Ovary (tissue), 7 donors: ENCODE measurements at regions not wholly inside any gene's neighbourhood (a gene's known extent, or its start where the extent isn't known, plus 50 kb on each side); places are given as distances from the start of the nearest gene placed in this dataset.

Experiments used
- DNase-seq, 5 donors: peaks; one replicate each; pipeline ENCODE4 v3.0.0-alpha.2; 2019 to 2020
- H3K27ac ChIP-seq, 2 donors: fragments of 200-600 bp; one replicate each; pipeline versions ENCODE4 v1.5.1 to v1.8.0; 2019 to 2022
- H3K27me3 ChIP-seq: fragments of 200-600 bp; one replicate; pipeline ENCODE4 v1.8.0; 2022
- H3K36me3 ChIP-seq: fragments of 200-600 bp; sonication (generic); one replicate; pipeline ENCODE4 v1.5.1; 2019
- H3K4me1 ChIP-seq: one replicate; pipeline ENCODE4 v1.8.1; 2013; ENCODE audit warnings: mild to moderate bottlenecking, moderate library complexity; ENCODE audit not compliant: insufficient read depth
- H3K4me3 ChIP-seq: fragments of 200-600 bp; sonication (generic); one replicate; pipeline ENCODE4 v1.5.1; 2017
- H3K9me3 ChIP-seq, 2 donors: fragments of 200-600 bp in 1 of 2; sonication (generic) in 1 of 2; one replicate each; pipeline versions ENCODE4 v1.5.1 to v1.8.1; 2013 to 2019; ENCODE audit warnings: mild to moderate bottlenecking in 1 of 2, moderate library complexity in 1 of 2
- CTCF ChIP-seq, 3 donors: fragments of 450-650 bp in 2 of 3; fragments of 200-600 bp in 1 of 3; IDR thresholded peaks; one replicate each; pipeline versions ENCODE4 v1.5.1 to v1.8.0; 2016 to 2022; ENCODE audit warnings: antibody characterized with exemption in 3 of 3, mild to moderate bottlenecking in 1 of 3
- EP300 ChIP-seq: sonication (generic); formaldehyde crosslinking; IDR thresholded peaks from one replicate; pipeline ENCODE4 v1.6.1; 2017; ENCODE audit warnings: antibody characterized with exemption
- POLR2A ChIP-seq: fragments of 450-650 bp; IDR thresholded peaks from one replicate; pipeline ENCODE4 v1.6.1; 2017; ENCODE audit warnings: antibody characterized with exemption, mild to moderate bottlenecking, moderate library complexity
- WGBS, 3 donors: extraction: QIAGEN DNeasy Blood & Tissue Kit in 1 of 3; methylation state at CpG; one replicate each; pipeline versions ENCODE4 v1.1.5 to v1.1.7; 2013 to 2017; 5-methylcytosine and 5-hydroxymethylcytosine counted together
- intact Hi-C, 4 donors: fragments of 100-400 bp; cut with DNase I; formaldehyde crosslinking; loops; one replicate each; pipeline versions ENCODE4 v1.11.0 to v1.15.1; 2022 to 2023
- donor health status: DM: no; HTN: no; CAD: no; lungs with moderate emphysema.
- donor health status: DM: no; HTN: no; CAD: no.
- donor health status: Bipolar disorder and iron deficiency.
- donor health status: DM: no; HTN: no; CAD: no.
- donor health status: DM: yes; HTN: yes; CAD: no.

DNA sequence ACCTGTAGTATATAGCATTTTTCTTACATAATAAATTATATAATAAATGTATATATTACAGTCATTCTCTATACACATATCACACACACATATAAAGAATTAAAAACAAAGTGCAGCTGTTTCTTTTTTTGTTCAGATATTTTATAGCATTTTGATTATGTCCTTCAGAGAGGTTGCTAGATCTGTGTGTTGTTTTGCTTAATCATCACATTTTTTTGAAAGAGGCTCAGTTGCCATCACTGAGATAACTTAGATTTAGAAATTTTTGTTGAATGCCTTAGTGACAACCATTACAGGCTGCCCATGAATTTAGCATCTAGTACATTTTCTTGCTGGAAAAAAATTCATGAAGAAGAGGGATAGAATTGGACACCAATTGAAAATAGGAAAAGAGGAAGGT, 545.2 kb upstream of the PCDH9 start:
- Histone ChIP-seq H3K4me1 (no peaks in the 10 kb centered on the region), H3K9me3 (no peaks in the 10 kb centered on the region), H3K27ac (no peak overlapping the region), H3K36me3 (no peaks in the 10 kb centered on the region), H3K27me3 (no peaks in the 10 kb centered on the region), H3K4me3 (no peak overlapping the region)
- no peak for TF ChIP-seq POLR2A
- no peak for TF ChIP-seq CTCF (IDR thresholded peaks at IDR 0.05)
- TF ChIP-seq EP300, result no peak
- intact Hi-C loops, result no loop called here
- no peak for DNase-seq

DNA sequence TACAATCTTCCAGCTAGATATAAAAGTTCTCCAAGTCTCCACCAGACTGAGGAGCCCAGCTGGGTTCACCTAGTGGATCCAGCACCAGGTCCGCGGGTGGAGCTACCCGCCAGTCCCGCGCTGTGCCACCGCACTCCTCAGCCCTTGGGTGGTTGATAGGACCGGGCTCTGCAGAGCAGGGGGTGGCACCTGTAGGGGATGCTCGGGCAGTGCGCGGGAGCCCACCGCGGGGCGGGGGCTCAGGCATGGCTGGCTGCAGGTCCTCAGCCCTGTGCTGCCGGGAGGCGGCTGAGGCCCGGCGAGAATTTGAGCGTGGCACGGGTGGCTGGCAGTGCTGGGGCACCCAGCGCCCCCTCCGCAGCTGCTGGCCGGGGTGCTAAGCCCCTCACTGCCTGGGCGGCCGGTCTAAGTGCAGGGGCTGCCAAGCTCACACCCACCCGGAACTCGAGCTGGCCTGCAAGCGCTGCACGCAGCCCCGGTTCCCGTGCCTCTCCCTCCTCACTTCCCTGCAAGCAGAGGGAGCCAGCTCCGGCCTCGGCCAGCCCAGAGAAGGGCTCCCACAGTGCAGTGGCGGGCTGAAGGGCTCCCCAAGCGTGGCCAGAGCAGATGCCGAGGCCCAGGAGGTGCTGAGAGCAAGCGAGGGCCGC, 542.8 kb upstream of the PCDH9 start:
- TF ChIP-seq EP300 (no peak), CTCF (IDR thresholded peaks at IDR 0.05) (no peak), POLR2A (no peak)
- WGBS, 3 donors, result 94 to 96% (median 95%) methylated on average over 26 to 37 of the region's 37 CpGs
- Histone ChIP-seq H3K4me3 (no peak overlapping the region), H3K27ac (no peak overlapping the region), H3K9me3 (no peaks in the 10 kb centered on the region), H3K4me1 (no peaks in the 10 kb centered on the region), H3K27me3 (no peaks in the 10 kb centered on the region), H3K36me3 (no peaks in the 10 kb centered on the region)
- no peak for DNase-seq
- intact Hi-C loops, result no loop called here

DNA sequence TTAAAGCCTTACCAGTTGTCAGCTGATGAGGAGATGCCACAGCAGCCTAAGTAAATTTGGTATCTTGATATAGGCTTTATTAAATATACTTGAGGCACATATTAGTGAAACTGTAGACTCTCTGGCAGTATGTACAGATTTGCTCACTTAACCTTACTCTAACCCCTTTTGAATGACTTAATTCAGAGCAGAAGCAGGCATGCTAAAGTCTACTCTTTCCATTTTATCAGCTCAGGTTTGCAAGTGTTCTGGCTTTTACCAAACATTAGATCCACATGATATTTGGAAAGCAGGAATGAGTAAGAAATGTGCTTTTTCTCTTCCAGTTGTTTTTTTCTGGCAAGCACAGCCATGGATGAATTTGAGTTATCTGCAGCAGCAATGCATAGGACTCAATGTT, 541.0 kb upstream of the PCDH9 start:
- H3K9me3 ChIP-seq, result no peaks in the 10 kb centered on the region
- H3K27me3 ChIP-seq, result no peaks in the 10 kb centered on the region
- DNase-seq, result no peak
- no peaks in the 10 kb centered on the region for H3K36me3 ChIP-seq
- H3K4me3 ChIP-seq, result no peak overlapping the region
- no peaks in the 10 kb centered on the region for H3K4me1 ChIP-seq
- TF ChIP-seq EP300 (no peak), POLR2A (no peak), CTCF (IDR thresholded peaks at IDR 0.05) (no peak)
- intact Hi-C loops, result no loop called here
- H3K27ac ChIP-seq, result no peak overlapping the region

GRCh38 chr13:67769987-67770341, 539.8 kb upstream of the PCDH9 start:
- H3K27ac ChIP-seq, result no peak overlapping the region
- intact Hi-C loops, result no loop called here
- H3K9me3 ChIP-seq, result no peaks in the 10 kb centered on the region
- TF ChIP-seq EP300 (no peak), CTCF (IDR thresholded peaks at IDR 0.05) (no peak), POLR2A (no peak)
- no peaks in the 10 kb centered on the region for H3K27me3 ChIP-seq
- DNase-seq, result no peak
- H3K36me3 ChIP-seq, result no peaks in the 10 kb centered on the region
- H3K4me1 ChIP-seq, result no peaks in the 10 kb centered on the region
- no peak overlapping the region for H3K4me3 ChIP-seq
- WGBS, 3 donors, result 87 to 94% (median 92%) methylated on average over 7 of the region's 7 CpGs
